Lower leg skin (tissue), 3 donors: ENCODE measurements at regions not wholly inside any gene's neighbourhood (a gene's known extent, or its start where the extent isn't known, plus 50 kb on each side); places are given as distances from the start of the nearest gene placed in this dataset.

Experiments used
- CTCF ChIP-seq, 3 donors: fragments of 450-650 bp; IDR thresholded peaks; one replicate each; pipeline ENCODE4 v1.5.1; 2016; ENCODE audit warnings: antibody characterized with exemption in 3 of 3, mild to moderate bottlenecking in 3 of 3, moderate library complexity in 2 of 3
- POLR2A ChIP-seq, 2 donors: fragments of 450-650 bp; IDR thresholded peaks; one replicate each; pipeline ENCODE4 v1.6.1; 2016 to 2017; ENCODE audit warnings: antibody characterized with exemption in 2 of 2, mild to moderate bottlenecking in 1 of 2, moderate library complexity in 1 of 2

GRCh38 chr13:26989261-26989956, 182.2 kb downstream of the USP12 start:
- no peak for TF ChIP-seq CTCF (IDR thresholded peaks at IDR 0.05)
- TF ChIP-seq POLR2A (IDR thresholded peaks at IDR 0.05), result no peak
